ENCODE measurements at regions not wholly inside any gene's neighbourhood (a gene's known extent, or its start where the extent isn't known, plus 50 kb on each side); places are given as distances from the start of the nearest gene placed in this dataset.

DNA sequence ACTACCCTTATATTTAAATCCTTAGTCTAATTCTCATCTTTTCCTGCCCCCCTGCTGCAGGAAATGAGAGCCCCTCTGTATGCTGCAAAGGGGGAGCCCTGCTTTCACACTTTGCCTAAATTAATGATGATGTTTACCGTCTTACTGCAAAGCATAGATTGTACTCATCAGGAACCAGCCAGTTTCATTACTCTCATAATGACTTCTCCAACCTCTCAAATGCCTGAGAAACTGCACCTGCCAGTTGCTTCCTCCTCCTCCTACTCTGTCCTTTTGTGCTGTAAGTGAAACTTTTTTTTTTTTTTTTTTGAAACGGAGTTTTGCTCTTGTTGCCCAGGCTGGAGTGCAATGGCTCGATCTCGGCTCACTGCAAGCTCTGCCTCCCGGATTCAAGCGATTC lies 101.7 kb downstream of the ADSS2 start:
- TF ChIP-seq, protein P1, sequence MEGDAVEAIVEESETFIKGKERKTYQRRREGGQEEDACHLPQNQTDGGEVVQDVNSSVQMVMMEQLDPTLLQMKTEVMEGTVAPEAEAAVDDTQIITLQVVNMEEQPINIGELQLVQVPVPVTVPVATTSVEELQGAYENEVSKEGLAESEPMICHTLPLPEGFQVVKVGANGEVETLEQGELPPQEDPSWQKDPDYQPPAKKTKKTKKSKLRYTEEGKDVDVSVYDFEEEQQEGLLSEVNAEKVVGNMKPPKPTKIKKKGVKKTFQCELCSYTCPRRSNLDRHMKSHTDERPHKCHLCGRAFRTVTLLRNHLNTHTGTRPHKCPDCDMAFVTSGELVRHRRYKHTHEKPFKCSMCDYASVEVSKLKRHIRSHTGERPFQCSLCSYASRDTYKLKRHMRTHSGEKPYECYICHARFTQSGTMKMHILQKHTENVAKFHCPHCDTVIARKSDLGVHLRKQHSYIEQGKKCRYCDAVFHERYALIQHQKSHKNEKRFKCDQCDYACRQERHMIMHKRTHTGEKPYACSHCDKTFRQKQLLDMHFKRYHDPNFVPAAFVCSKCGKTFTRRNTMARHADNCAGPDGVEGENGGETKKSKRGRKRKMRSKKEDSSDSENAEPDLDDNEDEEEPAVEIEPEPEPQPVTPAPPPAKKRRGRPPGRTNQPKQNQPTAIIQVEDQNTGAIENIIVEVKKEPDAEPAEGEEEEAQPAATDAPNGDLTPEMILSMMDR (IDR thresholded peaks at IDR 0.05): no peak
- TF ChIP-seq POLR2AphosphoS5 (IDR thresholded peaks at IDR 0.05) (no peak), POLR2A (IDR thresholded peaks at IDR 0.05; ENCODE audit: low read depth) (no peak)

Data from esophagus muscularis mucosa (tissue), 3 donors.